ENCODE measurements at regions not wholly inside any gene's neighbourhood (a gene's known extent, or its start where the extent isn't known, plus 50 kb on each side); places are given as distances from the start of the nearest gene placed in this dataset.
"Not testable (repeated sequence)": the region's sequence is repeated elsewhere in the genome, so short reads cannot be mapped to it uniquely, and the experiment has no call there.

- no peak for TF ChIP-seq CTCF (conservative IDR thresholded peaks at IDR 0.05; ENCODE audit: control insufficient read depth, insufficient read depth, low read depth, low read length)
- no peak for DNase-seq (ENCODE audit: low read depth)
- H3K4me3 ChIP-seq (ENCODE audit: control insufficient read depth, low read depth, low read length): no peak overlapping the region
Measured at GRCh38 chrX:139324756-139325155, 205.8 kb upstream of the F9 start.

- DNase-seq (ENCODE audit: low read depth); H3K4me3 ChIP-seq (ENCODE audit: control insufficient read depth, low read depth, low read length): not testable (repeated sequence)
Measured at GRCh38 chrX:139320661-139321354, 209.7 kb upstream of the F9 start.

GRCh38 chrX:139306675-139307074, 223.9 kb upstream of the F9 start:
- DNase-seq (ENCODE audit: low read depth); H3K4me3 ChIP-seq (ENCODE audit: control insufficient read depth, low read depth, low read length): not testable (repeated sequence)

GRCh38 chrX:139304471-139304870, 226.1 kb upstream of the F9 start:
- no peak for DNase-seq (ENCODE audit: low read depth)
- H3K4me3 ChIP-seq (ENCODE audit: control insufficient read depth, low read depth, low read length): no peak overlapping the region
- TF ChIP-seq CTCF (conservative IDR thresholded peaks at IDR 0.05; ENCODE audit: control insufficient read depth, insufficient read depth, low read depth, low read length): no peak

GRCh38 chrX:139299309-139299708, 231.2 kb upstream of the F9 start:
- TF ChIP-seq CTCF (conservative IDR thresholded peaks at IDR 0.05; ENCODE audit: control insufficient read depth, insufficient read depth, low read depth, low read length): no peak
- no peak overlapping the region for H3K4me3 ChIP-seq (ENCODE audit: control insufficient read depth, low read depth, low read length)
- DNase-seq (ENCODE audit: low read depth): no peak

GRCh38 chrX:139298437-139298836, 232.1 kb upstream of the F9 start:
- no peak for DNase-seq (ENCODE audit: low read depth)
- no peak overlapping the region for H3K4me3 ChIP-seq (ENCODE audit: control insufficient read depth, low read depth, low read length)
- TF ChIP-seq CTCF (conservative IDR thresholded peaks at IDR 0.05; ENCODE audit: control insufficient read depth, insufficient read depth, low read depth, low read length): no peak

- DNase-seq (ENCODE audit: low read depth): no peak
- H3K4me3 ChIP-seq (ENCODE audit: control insufficient read depth, low read depth, low read length): no peak overlapping the region
- TF ChIP-seq CTCF (conservative IDR thresholded peaks at IDR 0.05; ENCODE audit: control insufficient read depth, insufficient read depth, low read depth, low read length): no peak
Measured at GRCh38 chrX:139297638-139298037, 232.9 kb upstream of the F9 start.

GRCh38 chrX:139293991-139294390, 236.5 kb upstream of the F9 start:
- no peak overlapping the region for H3K4me3 ChIP-seq (ENCODE audit: control insufficient read depth, low read depth, low read length)
- DNase-seq (ENCODE audit: low read depth): no peak
- no peak for TF ChIP-seq CTCF (conservative IDR thresholded peaks at IDR 0.05; ENCODE audit: control insufficient read depth, insufficient read depth, low read depth, low read length)

Data from fibroblast of mammary gland (primary cell).